ENCODE measurements at regions not wholly inside any gene's neighbourhood (a gene's known extent, or its start where the extent isn't known, plus 50 kb on each side); places are given as distances from the start of the nearest gene placed in this dataset.
A peak's percentile ranks its signal among the peaks of the same experiment; 100 is the strongest.

DNA sequence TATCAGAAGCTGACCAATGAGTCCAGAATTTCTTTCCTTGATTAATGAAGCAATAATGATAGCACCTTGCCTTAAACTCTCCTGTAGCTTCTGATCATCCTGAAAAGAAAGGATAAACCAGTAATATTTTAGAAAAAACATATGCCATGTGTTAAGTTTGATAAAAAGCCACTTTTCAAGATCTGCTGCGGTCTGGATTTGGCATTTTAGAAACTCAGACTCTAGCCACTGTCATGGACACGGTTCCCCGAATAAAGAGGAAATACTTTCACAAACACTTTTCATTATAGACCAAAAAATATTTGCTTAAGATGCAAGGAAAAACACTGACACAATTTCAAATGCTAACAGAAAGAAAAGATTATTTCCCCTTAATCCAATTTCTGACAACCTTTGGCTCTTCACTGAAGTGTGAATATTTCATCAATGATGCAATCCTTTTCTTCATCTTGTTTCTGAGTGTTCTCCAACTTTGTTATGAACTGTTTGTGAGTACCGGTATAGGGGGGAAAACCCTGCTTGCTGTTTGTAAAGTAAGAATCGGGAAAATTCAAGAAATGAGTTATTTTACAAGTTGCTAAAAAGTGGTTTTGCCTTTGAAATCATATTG lies 329.5 kb downstream of the CRPPA start:
- TF ChIP-seq MECOM (CRISPR knock-in tag; IDR thresholded peaks at IDR 0.05): no peak
- TF ChIP-seq, protein P1, sequence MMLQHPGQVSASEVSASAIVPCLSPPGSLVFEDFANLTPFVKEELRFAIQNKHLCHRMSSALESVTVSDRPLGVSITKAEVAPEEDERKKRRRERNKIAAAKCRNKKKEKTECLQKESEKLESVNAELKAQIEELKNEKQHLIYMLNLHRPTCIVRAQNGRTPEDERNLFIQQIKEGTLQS (IDR thresholded peaks at IDR 0.05): peak; percentile 69
- TF ChIP-seq, protein P1 (CRISPR knock-in tag; conservative IDR thresholded peaks at IDR 0.05): no peak
- TF ChIP-seq, protein P2, sequence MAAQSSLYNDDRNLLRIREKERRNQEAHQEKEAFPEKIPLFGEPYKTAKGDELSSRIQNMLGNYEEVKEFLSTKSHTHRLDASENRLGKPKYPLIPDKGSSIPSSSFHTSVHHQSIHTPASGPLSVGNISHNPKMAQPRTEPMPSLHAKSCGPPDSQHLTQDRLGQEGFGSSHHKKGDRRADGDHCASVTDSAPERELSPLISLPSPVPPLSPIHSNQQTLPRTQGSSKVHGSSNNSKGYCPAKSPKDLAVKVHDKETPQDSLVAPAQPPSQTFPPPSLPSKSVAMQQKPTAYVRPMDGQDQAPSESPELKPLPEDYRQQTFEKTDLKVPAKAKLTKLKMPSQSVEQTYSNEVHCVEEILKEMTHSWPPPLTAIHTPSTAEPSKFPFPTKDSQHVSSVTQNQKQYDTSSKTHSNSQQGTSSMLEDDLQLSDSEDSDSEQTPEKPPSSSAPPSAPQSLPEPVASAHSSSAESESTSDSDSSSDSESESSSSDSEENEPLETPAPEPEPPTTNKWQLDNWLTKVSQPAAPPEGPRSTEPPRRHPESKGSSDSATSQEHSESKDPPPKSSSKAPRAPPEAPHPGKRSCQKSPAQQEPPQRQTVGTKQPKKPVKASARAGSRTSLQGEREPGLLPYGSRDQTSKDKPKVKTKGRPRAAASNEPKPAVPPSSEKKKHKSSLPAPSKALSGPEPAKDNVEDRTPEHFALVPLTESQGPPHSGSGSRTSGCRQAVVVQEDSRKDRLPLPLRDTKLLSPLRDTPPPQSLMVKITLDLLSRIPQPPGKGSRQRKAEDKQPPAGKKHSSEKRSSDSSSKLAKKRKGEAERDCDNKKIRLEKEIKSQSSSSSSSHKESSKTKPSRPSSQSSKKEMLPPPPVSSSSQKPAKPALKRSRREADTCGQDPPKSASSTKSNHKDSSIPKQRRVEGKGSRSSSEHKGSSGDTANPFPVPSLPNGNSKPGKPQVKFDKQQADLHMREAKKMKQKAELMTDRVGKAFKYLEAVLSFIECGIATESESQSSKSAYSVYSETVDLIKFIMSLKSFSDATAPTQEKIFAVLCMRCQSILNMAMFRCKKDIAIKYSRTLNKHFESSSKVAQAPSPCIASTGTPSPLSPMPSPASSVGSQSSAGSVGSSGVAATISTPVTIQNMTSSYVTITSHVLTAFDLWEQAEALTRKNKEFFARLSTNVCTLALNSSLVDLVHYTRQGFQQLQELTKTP (IDR thresholded peaks at IDR 0.05; ENCODE audit: low read depth in 1 of 2, partially characterized antibody in 2 of 2): no peak
- no peak for TF ChIP-seq CEBPG (CRISPR knock-in tag; IDR thresholded peaks at IDR 0.05)
- peak; percentile 55 to 59 for TF ChIP-seq CEBPG (tag; conservative IDR thresholded peaks at IDR 0.05 in 1 of 2, IDR thresholded peaks at IDR 0.05 in 1 of 2)
- peak; percentile 37; the same call in 1 of the 2 replicates for TF ChIP-seq CEBPB (tag; IDR thresholded peaks at IDR 0.05)
- TF ChIP-seq ELF1 (tag; IDR thresholded peaks at IDR 0.05): no peak
- TF ChIP-seq, protein P3, sequence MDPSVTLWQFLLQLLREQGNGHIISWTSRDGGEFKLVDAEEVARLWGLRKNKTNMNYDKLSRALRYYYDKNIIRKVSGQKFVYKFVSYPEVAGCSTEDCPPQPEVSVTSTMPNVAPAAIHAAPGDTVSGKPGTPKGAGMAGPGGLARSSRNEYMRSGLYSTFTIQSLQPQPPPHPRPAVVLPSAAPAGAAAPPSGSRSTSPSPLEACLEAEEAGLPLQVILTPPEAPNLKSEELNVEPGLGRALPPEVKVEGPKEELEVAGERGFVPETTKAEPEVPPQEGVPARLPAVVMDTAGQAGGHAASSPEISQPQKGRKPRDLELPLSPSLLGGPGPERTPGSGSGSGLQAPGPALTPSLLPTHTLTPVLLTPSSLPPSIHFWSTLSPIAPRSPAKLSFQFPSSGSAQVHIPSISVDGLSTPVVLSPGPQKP (CRISPR knock-in tag; IDR thresholded peaks at IDR 0.05): no peak
- no peak for TF ChIP-seq ZNF174 (CRISPR knock-in tag; IDR thresholded peaks at IDR 0.05)
- TF ChIP-seq KHSRP (IDR thresholded peaks at IDR 0.05): no peak
- TF ChIP-seq, protein P4, sequence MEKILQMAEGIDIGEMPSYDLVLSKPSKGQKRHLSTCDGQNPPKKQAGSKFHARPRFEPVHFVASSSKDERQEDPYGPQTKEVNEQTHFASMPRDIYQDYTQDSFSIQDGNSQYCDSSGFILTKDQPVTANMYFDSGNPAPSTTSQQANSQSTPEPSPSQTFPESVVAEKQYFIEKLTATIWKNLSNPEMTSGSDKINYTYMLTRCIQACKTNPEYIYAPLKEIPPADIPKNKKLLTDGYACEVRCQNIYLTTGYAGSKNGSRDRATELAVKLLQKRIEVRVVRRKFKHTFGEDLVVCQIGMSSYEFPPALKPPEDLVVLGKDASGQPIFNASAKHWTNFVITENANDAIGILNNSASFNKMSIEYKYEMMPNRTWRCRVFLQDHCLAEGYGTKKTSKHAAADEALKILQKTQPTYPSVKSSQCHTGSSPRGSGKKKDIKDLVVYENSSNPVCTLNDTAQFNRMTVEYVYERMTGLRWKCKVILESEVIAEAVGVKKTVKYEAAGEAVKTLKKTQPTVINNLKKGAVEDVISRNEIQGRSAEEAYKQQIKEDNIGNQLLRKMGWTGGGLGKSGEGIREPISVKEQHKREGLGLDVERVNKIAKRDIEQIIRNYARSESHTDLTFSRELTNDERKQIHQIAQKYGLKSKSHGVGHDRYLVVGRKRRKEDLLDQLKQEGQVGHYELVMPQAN (IDR thresholded peaks at IDR 0.05; ENCODE audit: borderline replicate concordance): no peak
- BruUV-seq (replicated peaks): no TSS peak
- H3K27ac ChIP-seq (ENCODE audit: extremely low read depth, low read depth, low read length): no peak overlapping the region
- FAIRE-seq (no peak), DNase-seq (ENCODE audit: extremely low read depth in 1 of 4, low spot score in 3 of 4) (no peak), ATAC-seq (no peak)
- no peaks in the 10 kb centered on the region for H3K27me3 ChIP-seq (ENCODE audit: control insufficient read depth in 2 of 2, insufficient read depth in 2 of 2, low read length in 2 of 2)
- whole genome bisulfite sequencing (ENCODE audit: insufficient coverage, low coverage, missing lambda C conversion rate): 46% methylated on average over 5 of the region's 5 CpGs
- no peaks in the 10 kb centered on the region for H3K79me2 ChIP-seq (ENCODE audit: control insufficient read depth, insufficient read depth, low read length)
- H2AFZ ChIP-seq (ENCODE audit: low read depth, low read length): no peak overlapping the region
- H3K4me3 ChIP-seq: no peak overlapping the region
- no peaks in the 10 kb centered on the region for H4K20me1 ChIP-seq (replicated peaks; ENCODE audit: control insufficient read depth, insufficient read depth, low read length)
- H3K4me1 ChIP-seq (replicated peaks in 1 of 2; ENCODE audit: control insufficient read depth in 2 of 2, insufficient read depth in 2 of 2, low read length in 2 of 2): 0 out of 5 replicates have a peak, but pooled peaks cover 0 to under 1% of the 10 kb centered on the region in 2 experiments
- H3K9me1 ChIP-seq (ENCODE audit: control insufficient read depth, insufficient read depth, low read length): no peaks in the 10 kb centered on the region
- CTCF ChIA-PET (ENCODE audit: low intra/inter-chr PET ratio): no interaction called here
- intact Hi-C loops (cut with micrococcal nuclease) (no loop called here), in situ Hi-C loops (cut with MboI) (loop anchor here (25.0 kb wide), 1 partner anchor 470 kb away; no protein-coding TSS in a partner anchor)
- no peaks in the 10 kb centered on the region; the same call in 1 of the 2 replicates for H3K9me3 ChIP-seq (replicated peaks; ENCODE audit: control insufficient read depth, insufficient read depth, low read depth, low read length)
- H3K4me2 ChIP-seq (ENCODE audit: insufficient read depth, low read length): no peak overlapping the region
- no peaks in the 10 kb centered on the region for H3K36me3 ChIP-seq (ENCODE audit: control insufficient read depth, insufficient read depth, low read length)
- POLR2A ChIA-PET: no interaction called here
- no peak overlapping the region for H3K9ac ChIP-seq (ENCODE audit: insufficient read depth in 1 of 2, low read depth in 2 of 2, low read length in 2 of 2)
